Hepatocyte (in vitro differentiated cells): ENCODE measurements at regions not wholly inside any gene's neighbourhood (a gene's known extent, or its start where the extent isn't known, plus 50 kb on each side); places are given as distances from the start of the nearest gene placed in this dataset.

ENCODE experiments used
- EZH2 ChIP-seq: fragments of 200-600 bp; sonication (generic); IDR thresholded peaks from 2 replicates; pipeline ENCODE4 v1.6.1; 2016; ENCODE audit warnings: antibody characterized with exemption, mild to moderate bottlenecking, borderline replicate concordance
- TF ChIP-seq, protein P1 (sequence below): fragments of 200-600 bp; sonication (generic); IDR thresholded peaks from 2 replicates; pipeline ENCODE4 v1.5.1; 2016; ENCODE audit warnings: antibody characterized with exemption, mild to moderate bottlenecking; ENCODE audit not compliant: poor library complexity

DNA sequence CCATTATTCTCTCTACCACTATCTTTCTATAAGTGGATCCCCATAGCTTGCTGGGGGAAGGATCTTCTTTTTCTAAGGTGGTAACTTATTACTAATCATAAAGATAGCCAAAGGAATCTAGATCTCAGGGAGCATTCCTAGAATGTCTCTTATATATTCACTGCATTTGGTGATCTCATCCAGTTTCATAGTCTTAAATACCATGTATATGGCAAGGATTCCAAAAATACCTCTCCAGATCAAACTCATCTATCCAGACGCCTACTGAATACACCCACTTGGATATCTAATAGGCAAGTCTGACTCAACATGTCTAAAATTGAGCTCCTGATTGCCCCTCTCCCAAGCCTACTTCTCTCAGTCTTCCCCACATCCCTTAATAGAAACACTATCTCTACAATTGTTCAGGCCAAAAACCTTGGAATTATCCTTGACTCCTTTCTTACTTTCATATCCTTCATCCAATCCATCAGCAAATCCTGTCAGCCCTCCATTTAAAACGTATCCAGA is 264.4 kb downstream of the HACE1 start:
- TF ChIP-seq EZH2 = no peak
- TF ChIP-seq, protein P1, sequence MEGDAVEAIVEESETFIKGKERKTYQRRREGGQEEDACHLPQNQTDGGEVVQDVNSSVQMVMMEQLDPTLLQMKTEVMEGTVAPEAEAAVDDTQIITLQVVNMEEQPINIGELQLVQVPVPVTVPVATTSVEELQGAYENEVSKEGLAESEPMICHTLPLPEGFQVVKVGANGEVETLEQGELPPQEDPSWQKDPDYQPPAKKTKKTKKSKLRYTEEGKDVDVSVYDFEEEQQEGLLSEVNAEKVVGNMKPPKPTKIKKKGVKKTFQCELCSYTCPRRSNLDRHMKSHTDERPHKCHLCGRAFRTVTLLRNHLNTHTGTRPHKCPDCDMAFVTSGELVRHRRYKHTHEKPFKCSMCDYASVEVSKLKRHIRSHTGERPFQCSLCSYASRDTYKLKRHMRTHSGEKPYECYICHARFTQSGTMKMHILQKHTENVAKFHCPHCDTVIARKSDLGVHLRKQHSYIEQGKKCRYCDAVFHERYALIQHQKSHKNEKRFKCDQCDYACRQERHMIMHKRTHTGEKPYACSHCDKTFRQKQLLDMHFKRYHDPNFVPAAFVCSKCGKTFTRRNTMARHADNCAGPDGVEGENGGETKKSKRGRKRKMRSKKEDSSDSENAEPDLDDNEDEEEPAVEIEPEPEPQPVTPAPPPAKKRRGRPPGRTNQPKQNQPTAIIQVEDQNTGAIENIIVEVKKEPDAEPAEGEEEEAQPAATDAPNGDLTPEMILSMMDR = no peak
